ENCODE measurements at regions not wholly inside any gene's neighbourhood (a gene's known extent, or its start where the extent isn't known, plus 50 kb on each side); places are given as distances from the start of the nearest gene placed in this dataset.

- Histone ChIP-seq H3K4me1 (ENCODE audit: insufficient read depth, low read length) (no peaks in the 10 kb centered on the region), H3K4me2 (ENCODE audit: low read depth, low read length) (no peak overlapping the region), H3K79me2 (ENCODE audit: insufficient read depth, low read length) (no peaks in the 10 kb centered on the region), H4K20me1 (ENCODE audit: insufficient read depth, low read length) (no peaks in the 10 kb centered on the region), H3K9ac (ENCODE audit: insufficient read depth, low read depth, low read length) (no peak overlapping the region), H3K36me3 (replicated peaks in 1 of 2; ENCODE audit: control insufficient read depth in 1 of 2, insufficient read depth in 2 of 2, low read length in 2 of 2) (no peaks in the 10 kb centered on the region), H3K4me3 (replicated peaks in 1 of 3; ENCODE audit: insufficient read depth in 1 of 3, low read depth in 2 of 3, low read length in 3 of 3) (no peak overlapping the region), H3K27ac (ENCODE audit: extremely low read length, insufficient read depth, low read length) (no peak overlapping the region), H2AFZ (ENCODE audit: low read length) (no peak overlapping the region), H3K27me3 (ENCODE audit: control insufficient read depth in 1 of 2, insufficient read depth in 2 of 2, low read length in 2 of 2) (no peaks in the 10 kb centered on the region), H3K9me3 (ENCODE audit: low read length) (no peaks in the 10 kb centered on the region)
- in situ Hi-C loops (cut with HindIII; ENCODE audit: extremely low pct_ligation_motif_present, low pct_unique_long_range_greater_than_20kb), result loop anchor here (25.0 kb wide), 1 partner anchor 1271 kb away; no protein-coding TSS in a partner anchor
- no peak for TF ChIP-seq SCMH1 (CRISPR knock-in tag; IDR thresholded peaks at IDR 0.05; ENCODE audit: borderline replicate concordance)
- no peak for TF ChIP-seq ZBTB38 (CRISPR knock-in tag; IDR thresholded peaks at IDR 0.05)
- TF ChIP-seq PCBP1 (IDR thresholded peaks at IDR 0.05; ENCODE audit: borderline replicate concordance, low read depth, low read length), result no peak
- no peak for TF ChIP-seq ZNF513 (CRISPR knock-in tag; conservative IDR thresholded peaks at IDR 0.05)
- no peak for TF ChIP-seq ZSCAN31 (CRISPR knock-in tag; IDR thresholded peaks at IDR 0.05; ENCODE audit: low read depth)
- no peak for TF ChIP-seq ZNF891 (CRISPR knock-in tag; IDR thresholded peaks at IDR 0.05)
- intact Hi-C loops (cut with micrococcal nuclease; ENCODE audit: unreplicated experiment), result no loop called here
- CTCF ChIA-PET (ENCODE audit: low intra/inter-chr PET ratio, low total read pairs), result no interaction called here
- FAIRE-seq, result no peak
- WGBS (ENCODE audit: low lambda C conversion rate), result 50% methylated on average over 2 of the region's 2 CpGs
- BruUV-seq (replicated peaks), result no TSS peak
- no peak for ATAC-seq
- DNase-seq (ENCODE audit: low spot score), result no peak
- POLR2A ChIA-PET, result no interaction called here
Observed at GRCh38 chr3:177783338-177783737, 586.1 kb upstream of the TBL1XR1 start.

- Histone ChIP-seq H3K27me3 (ENCODE audit: control insufficient read depth in 1 of 2, insufficient read depth in 2 of 2, low read length in 2 of 2) (no peaks in the 10 kb centered on the region), H4K20me1 (ENCODE audit: insufficient read depth, low read length) (no peaks in the 10 kb centered on the region), H3K4me1 (ENCODE audit: insufficient read depth, low read length) (no peaks in the 10 kb centered on the region), H3K9ac (ENCODE audit: insufficient read depth, low read depth, low read length) (no peak overlapping the region), H3K36me3 (replicated peaks in 1 of 2; ENCODE audit: control insufficient read depth in 1 of 2, insufficient read depth in 2 of 2, low read length in 2 of 2) (no peaks in the 10 kb centered on the region), H2AFZ (ENCODE audit: low read length) (no peak overlapping the region), H3K79me2 (ENCODE audit: insufficient read depth, low read length) (no peaks in the 10 kb centered on the region), H3K4me3 (replicated peaks in 1 of 3; ENCODE audit: insufficient read depth in 1 of 3, low read depth in 2 of 3, low read length in 3 of 3) (no peak overlapping the region), H3K4me2 (ENCODE audit: low read depth, low read length) (no peak overlapping the region), H3K27ac (ENCODE audit: extremely low read length, insufficient read depth, low read length) (no peak overlapping the region), H3K9me3 (ENCODE audit: low read length) (no peaks in the 10 kb centered on the region)
- ATAC-seq (no peak), FAIRE-seq (no peak), DNase-seq (ENCODE audit: low spot score) (no peak)
- POLR2A ChIA-PET, result no interaction called here
- no TSS peak for BruUV-seq (replicated peaks)
- CTCF ChIA-PET (ENCODE audit: low intra/inter-chr PET ratio, low total read pairs), result no interaction called here
- in situ Hi-C loops (cut with HindIII; ENCODE audit: extremely low pct_ligation_motif_present, low pct_unique_long_range_greater_than_20kb) (loop anchor here (25.0 kb wide), 1 partner anchor 1271 kb away; no protein-coding TSS in a partner anchor), intact Hi-C loops (cut with micrococcal nuclease; ENCODE audit: unreplicated experiment) (no loop called here)
- 15% methylated on average over 5 of the region's 5 CpGs for WGBS (ENCODE audit: low lambda C conversion rate)
- no peak for TF ChIP-seq KDM5A (IDR thresholded peaks at IDR 0.05; ENCODE audit: borderline replicate concordance, low read length)
- TF ChIP-seq NFE2L2 (IDR thresholded peaks at IDR 0.05; ENCODE audit: low read length), result no peak
- no peak for TF ChIP-seq BCLAF1 (IDR thresholded peaks at IDR 0.05)
- TF ChIP-seq KLF16 (CRISPR knock-in tag; IDR thresholded peaks at IDR 0.05), result no peak
- no peak for TF ChIP-seq GLMP (CRISPR knock-in tag; IDR thresholded peaks at IDR 0.05; ENCODE audit: borderline replicate concordance)
- TF ChIP-seq ZNF276 (CRISPR knock-in tag; IDR thresholded peaks at IDR 0.05; ENCODE audit: low read depth), result no peak
Observed at GRCh38 chr3:177783767-177784166, 586.5 kb upstream of the TBL1XR1 start.
